ENCODE measurements at regions not wholly inside any gene's neighbourhood (a gene's known extent, or its start where the extent isn't known, plus 50 kb on each side); places are given as distances from the start of the nearest gene placed in this dataset.
A peak's percentile ranks its signal among the peaks of the same experiment; 100 is the strongest.

DNA sequence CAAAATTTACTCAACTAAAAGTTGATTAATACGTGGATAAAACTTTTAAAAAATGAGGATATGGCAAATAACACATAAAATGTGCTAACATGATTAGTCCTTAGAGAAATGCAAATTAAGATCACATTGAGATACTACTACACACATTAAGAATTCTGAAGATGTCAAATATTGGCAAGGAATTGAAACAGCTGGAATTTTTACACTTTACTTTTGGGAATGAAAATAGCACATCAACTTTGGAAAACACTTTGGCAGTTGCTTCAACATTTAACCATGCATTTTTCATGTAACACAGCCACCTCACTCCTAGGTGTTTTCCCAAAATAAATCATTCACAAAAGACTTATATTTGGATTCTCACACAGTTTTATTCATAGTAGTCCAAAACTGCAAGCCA is 687.9 kb upstream of the SETBP1 start:
- intact Hi-C loops (cut with DNase I) = no loop called here
- Histone ChIP-seq H3K9me3 (ENCODE audit: control insufficient read depth in 2 of 3, insufficient read depth in 1 of 3, low read length in 3 of 3) (no peaks in the 10 kb centered on the region), H3K9ac (ENCODE audit: low read length in 3 of 3) (no peak overlapping the region), H3K36me3 (ENCODE audit: control insufficient read depth in 2 of 3, insufficient read depth in 3 of 3, low read length in 3 of 3) (no peaks in the 10 kb centered on the region), H3K4me3 (ENCODE audit: low read length in 3 of 3) (no peak overlapping the region), H3K27me3 (ENCODE audit: control insufficient read depth, insufficient read depth, low read length) (no peaks in the 10 kb centered on the region), H3K27ac (ENCODE audit: low read depth in 2 of 2, low read length in 2 of 2) (no peak overlapping the region), H3K4me1 (ENCODE audit: control insufficient read depth in 2 of 3, insufficient read depth in 2 of 3, low read depth in 1 of 3, low read length in 3 of 3) (no peaks in the 10 kb centered on the region)
- FAIRE-seq = no peak
- TF ChIP-seq, protein P1, sequence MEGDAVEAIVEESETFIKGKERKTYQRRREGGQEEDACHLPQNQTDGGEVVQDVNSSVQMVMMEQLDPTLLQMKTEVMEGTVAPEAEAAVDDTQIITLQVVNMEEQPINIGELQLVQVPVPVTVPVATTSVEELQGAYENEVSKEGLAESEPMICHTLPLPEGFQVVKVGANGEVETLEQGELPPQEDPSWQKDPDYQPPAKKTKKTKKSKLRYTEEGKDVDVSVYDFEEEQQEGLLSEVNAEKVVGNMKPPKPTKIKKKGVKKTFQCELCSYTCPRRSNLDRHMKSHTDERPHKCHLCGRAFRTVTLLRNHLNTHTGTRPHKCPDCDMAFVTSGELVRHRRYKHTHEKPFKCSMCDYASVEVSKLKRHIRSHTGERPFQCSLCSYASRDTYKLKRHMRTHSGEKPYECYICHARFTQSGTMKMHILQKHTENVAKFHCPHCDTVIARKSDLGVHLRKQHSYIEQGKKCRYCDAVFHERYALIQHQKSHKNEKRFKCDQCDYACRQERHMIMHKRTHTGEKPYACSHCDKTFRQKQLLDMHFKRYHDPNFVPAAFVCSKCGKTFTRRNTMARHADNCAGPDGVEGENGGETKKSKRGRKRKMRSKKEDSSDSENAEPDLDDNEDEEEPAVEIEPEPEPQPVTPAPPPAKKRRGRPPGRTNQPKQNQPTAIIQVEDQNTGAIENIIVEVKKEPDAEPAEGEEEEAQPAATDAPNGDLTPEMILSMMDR (IDR thresholded peaks at IDR 0.05; ENCODE audit: borderline replicate concordance, extremely low read depth, insufficient read depth) = no peak
- no peak for DNase-seq

DNA sequence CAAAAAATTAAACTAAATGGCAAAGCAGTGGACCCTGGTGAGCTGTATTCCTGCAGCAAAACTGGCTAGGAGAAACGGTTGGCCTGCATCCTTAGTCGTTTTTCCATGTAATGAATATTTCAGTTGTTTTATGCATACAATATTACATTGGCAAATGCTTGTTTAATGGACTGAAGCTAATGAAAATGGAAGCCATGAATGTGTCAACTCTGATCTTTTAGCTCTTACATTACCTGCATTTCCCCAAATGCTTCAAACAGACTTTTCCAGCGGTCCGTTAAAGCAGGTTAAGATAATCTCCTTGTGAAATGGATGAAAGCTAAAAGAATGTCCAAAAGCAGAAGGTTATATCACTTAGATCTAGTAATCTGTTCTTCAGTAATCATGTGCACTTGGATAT is 686.3 kb upstream of the SETBP1 start:
- DNase-seq = peak in 1 of 5 donors; percentile 4
- no peaks in the 10 kb centered on the region for H3K4me1 ChIP-seq (ENCODE audit: control insufficient read depth in 2 of 3, insufficient read depth in 2 of 3, low read depth in 1 of 3, low read length in 3 of 3)
- no peak for FAIRE-seq
- H3K27me3 ChIP-seq (ENCODE audit: control insufficient read depth, insufficient read depth, low read length) = no peaks in the 10 kb centered on the region
- no peaks in the 10 kb centered on the region for H3K9me3 ChIP-seq (ENCODE audit: control insufficient read depth in 2 of 3, insufficient read depth in 1 of 3, low read length in 3 of 3)
- H3K36me3 ChIP-seq (ENCODE audit: control insufficient read depth in 2 of 3, insufficient read depth in 3 of 3, low read length in 3 of 3) = no peaks in the 10 kb centered on the region
- H3K4me3 ChIP-seq (ENCODE audit: low read length in 3 of 3) = no peak overlapping the region
- TF ChIP-seq, protein P1 (IDR thresholded peaks at IDR 0.05; ENCODE audit: borderline replicate concordance, extremely low read depth, insufficient read depth) = no peak
- no peak overlapping the region for H3K9ac ChIP-seq (ENCODE audit: low read length in 3 of 3)
- intact Hi-C loops (cut with DNase I) = no loop called here
- H3K27ac ChIP-seq (ENCODE audit: low read depth in 2 of 2, low read length in 2 of 2) = no peak overlapping the region

DNA sequence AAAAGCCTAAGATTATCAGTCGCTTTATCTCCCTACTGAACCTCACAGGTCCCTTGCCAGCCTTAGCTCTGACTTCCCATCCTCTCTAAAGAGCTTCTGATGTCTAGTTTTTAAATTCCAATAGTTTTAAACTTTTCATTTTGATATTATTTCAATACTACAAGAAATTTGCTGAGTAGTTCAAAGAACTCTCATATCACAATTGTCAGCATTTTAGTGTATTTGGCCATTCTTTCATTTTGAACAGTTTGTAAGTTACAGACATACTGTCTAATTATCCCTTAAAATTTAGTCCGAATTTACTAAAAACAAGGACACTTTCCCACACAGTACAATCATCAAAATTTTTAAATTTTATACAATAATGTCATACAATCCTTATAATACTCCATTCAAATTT is 666.8 kb upstream of the SETBP1 start:
- Histone ChIP-seq H3K9ac (ENCODE audit: low read length in 3 of 3) (no peak overlapping the region), H3K36me3 (ENCODE audit: control insufficient read depth in 2 of 3, insufficient read depth in 3 of 3, low read length in 3 of 3) (no peaks in the 10 kb centered on the region), H3K27ac (ENCODE audit: low read depth in 2 of 2, low read length in 2 of 2) (no peak overlapping the region), H3K27me3 (ENCODE audit: control insufficient read depth, insufficient read depth, low read length) (no peaks in the 10 kb centered on the region), H3K4me1 (ENCODE audit: control insufficient read depth in 2 of 3, insufficient read depth in 2 of 3, low read depth in 1 of 3, low read length in 3 of 3) (no peaks in the 10 kb centered on the region), H3K9me3 (ENCODE audit: control insufficient read depth in 2 of 3, insufficient read depth in 1 of 3, low read length in 3 of 3) (no peaks in the 10 kb centered on the region), H3K4me3 (ENCODE audit: low read length in 3 of 3) (no peak overlapping the region)
- intact Hi-C loops (cut with DNase I) = no loop called here
- TF ChIP-seq, protein P1 (IDR thresholded peaks at IDR 0.05; ENCODE audit: borderline replicate concordance, extremely low read depth, insufficient read depth) = no peak
- DNase-seq (no peak), FAIRE-seq (no peak)

DNA sequence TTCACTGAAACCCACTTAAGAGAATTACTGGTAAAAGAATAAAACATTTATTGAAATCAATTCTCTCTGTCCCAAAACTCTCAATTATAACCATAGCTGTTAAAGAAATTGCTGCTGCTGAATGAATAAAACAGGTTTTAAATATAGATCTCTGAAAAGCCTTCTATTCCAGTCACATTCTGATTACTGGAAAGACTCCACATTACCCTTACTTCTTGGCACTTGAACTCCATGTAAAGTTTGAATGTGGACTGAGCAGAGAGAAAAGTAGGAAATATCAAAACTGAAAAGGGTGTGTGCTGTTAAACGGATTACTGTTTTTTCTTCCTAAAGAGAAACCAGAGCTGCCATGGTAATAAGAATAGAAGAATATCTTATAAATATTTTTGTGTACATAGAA is 655.3 kb upstream of the SETBP1 start:
- Histone ChIP-seq H3K27me3 (ENCODE audit: control insufficient read depth, insufficient read depth, low read length) (no peaks in the 10 kb centered on the region), H3K27ac (ENCODE audit: low read depth in 2 of 2, low read length in 2 of 2) (no peak overlapping the region), H3K9ac (ENCODE audit: low read length in 3 of 3) (no peak overlapping the region), H3K4me1 (ENCODE audit: control insufficient read depth in 2 of 3, insufficient read depth in 2 of 3, low read depth in 1 of 3, low read length in 3 of 3) (no peaks in the 10 kb centered on the region), H3K36me3 (ENCODE audit: control insufficient read depth in 2 of 3, insufficient read depth in 3 of 3, low read length in 3 of 3) (no peaks in the 10 kb centered on the region), H3K9me3 (ENCODE audit: control insufficient read depth in 2 of 3, insufficient read depth in 1 of 3, low read length in 3 of 3) (no peaks in the 10 kb centered on the region), H3K4me3 (ENCODE audit: low read length in 3 of 3) (no peak overlapping the region)
- DNase-seq (no peak), FAIRE-seq (no peak)
- intact Hi-C loops (cut with DNase I) = no loop called here
- TF ChIP-seq, protein P1 (IDR thresholded peaks at IDR 0.05; ENCODE audit: borderline replicate concordance, extremely low read depth, insufficient read depth) = no peak

Data from kidney (tissue), 13 donors.